MM.1S (cell line): ENCODE measurements at regions not wholly inside any gene's neighbourhood (a gene's known extent, or its start where the extent isn't known, plus 50 kb on each side); places are given as distances from the start of the nearest gene placed in this dataset.

ENCODE experiments used
- EZH2phosphoT487 ChIP-seq: fragments of 300-600 bp; sonication (generic); IDR thresholded peaks from 2 replicates; pipeline ENCODE4 v1.6.1; 2018; ENCODE audit warnings: antibody characterized with exemption, low read length
- TF ChIP-seq, protein P1 (sequence below): fragments of 300-600 bp; sonication (generic); IDR thresholded peaks from 2 replicates; pipeline ENCODE4 v1.5.1; 2016; ENCODE audit warnings: antibody characterized with exemption, low read length, mixed read lengths

DNA sequence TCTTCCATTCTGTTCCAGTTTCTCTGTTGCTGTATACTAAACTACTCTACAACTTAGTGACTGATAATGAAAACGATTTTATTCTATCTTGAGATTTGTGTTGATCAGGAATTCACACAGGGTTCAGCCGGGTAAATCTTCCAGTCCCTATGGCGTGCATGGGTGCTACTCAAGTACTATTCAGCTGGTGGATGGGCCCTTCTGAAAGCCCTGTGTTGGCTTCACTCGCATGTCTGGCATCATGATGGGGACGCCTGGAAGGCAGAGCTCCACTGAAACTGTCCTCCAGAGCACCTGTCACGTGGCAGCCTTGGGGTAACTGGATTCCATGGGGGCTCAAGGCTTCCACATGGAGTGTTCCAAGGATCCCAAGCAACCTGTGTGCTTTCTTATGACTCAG lies 86.0 kb upstream of the ZMIZ1 start:
- TF ChIP-seq, protein P1, sequence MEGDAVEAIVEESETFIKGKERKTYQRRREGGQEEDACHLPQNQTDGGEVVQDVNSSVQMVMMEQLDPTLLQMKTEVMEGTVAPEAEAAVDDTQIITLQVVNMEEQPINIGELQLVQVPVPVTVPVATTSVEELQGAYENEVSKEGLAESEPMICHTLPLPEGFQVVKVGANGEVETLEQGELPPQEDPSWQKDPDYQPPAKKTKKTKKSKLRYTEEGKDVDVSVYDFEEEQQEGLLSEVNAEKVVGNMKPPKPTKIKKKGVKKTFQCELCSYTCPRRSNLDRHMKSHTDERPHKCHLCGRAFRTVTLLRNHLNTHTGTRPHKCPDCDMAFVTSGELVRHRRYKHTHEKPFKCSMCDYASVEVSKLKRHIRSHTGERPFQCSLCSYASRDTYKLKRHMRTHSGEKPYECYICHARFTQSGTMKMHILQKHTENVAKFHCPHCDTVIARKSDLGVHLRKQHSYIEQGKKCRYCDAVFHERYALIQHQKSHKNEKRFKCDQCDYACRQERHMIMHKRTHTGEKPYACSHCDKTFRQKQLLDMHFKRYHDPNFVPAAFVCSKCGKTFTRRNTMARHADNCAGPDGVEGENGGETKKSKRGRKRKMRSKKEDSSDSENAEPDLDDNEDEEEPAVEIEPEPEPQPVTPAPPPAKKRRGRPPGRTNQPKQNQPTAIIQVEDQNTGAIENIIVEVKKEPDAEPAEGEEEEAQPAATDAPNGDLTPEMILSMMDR: no peak
- no peak for TF ChIP-seq EZH2phosphoT487
